Ramos (cell line): ENCODE measurements at regions not wholly inside any gene's neighbourhood (a gene's known extent, or its start where the extent isn't known, plus 50 kb on each side); places are given as distances from the start of the nearest gene placed in this dataset.
"Not testable (repeated sequence)": the region's sequence is repeated elsewhere in the genome, so short reads cannot be mapped to it uniquely, and the experiment has no call there.

Experiments used
- in situ Hi-C: fragments of 300-500 bp; cut with MboI; formaldehyde crosslinking; loops from one replicate; pipeline ENCODE4 v1.14.3; 2022; ENCODE audit warnings: low sequenced_read_pairs; ENCODE audit not compliant: unreplicated experiment

DNA sequence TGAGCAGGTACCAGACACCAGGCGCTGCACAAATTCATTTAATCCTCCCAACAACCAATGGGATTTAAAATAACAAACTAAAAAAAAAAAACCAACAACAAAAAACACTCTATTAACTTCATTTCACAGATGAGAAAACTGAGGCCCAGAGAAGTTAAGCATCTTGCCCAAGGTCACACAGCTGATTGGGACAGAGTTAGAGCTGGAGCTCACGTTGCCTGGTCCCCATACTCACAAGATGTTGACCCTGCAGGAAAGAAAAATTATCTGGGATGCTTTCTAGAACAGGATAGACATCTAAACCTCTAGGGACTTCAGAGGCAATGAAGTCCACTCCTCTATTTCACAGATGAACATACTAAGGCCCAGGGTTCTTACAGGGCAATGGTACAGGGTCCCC, 175.3 kb downstream of the PSMG1 start:
- in situ Hi-C loops, result no loop called here

DNA sequence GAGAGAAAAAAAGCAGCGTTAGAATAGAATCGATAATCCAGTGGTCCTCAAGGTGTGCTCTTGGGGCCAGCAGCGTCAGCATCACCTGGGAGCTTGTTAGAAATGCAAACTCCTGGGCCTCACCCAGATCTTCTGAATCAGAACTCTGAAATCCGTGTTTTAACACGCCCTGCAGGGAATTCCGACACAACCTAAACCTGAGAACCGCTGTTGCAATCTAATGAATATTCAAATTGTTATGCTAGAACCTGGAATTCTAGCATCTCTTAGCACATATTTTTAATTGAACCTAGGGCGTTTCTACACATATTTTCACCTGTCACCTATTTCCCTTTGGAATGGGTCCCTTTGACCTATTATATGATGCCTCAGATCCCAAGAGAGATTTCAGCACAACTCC, 175.7 kb downstream of the PSMG1 start:
- in situ Hi-C loops, result no loop called here

DNA sequence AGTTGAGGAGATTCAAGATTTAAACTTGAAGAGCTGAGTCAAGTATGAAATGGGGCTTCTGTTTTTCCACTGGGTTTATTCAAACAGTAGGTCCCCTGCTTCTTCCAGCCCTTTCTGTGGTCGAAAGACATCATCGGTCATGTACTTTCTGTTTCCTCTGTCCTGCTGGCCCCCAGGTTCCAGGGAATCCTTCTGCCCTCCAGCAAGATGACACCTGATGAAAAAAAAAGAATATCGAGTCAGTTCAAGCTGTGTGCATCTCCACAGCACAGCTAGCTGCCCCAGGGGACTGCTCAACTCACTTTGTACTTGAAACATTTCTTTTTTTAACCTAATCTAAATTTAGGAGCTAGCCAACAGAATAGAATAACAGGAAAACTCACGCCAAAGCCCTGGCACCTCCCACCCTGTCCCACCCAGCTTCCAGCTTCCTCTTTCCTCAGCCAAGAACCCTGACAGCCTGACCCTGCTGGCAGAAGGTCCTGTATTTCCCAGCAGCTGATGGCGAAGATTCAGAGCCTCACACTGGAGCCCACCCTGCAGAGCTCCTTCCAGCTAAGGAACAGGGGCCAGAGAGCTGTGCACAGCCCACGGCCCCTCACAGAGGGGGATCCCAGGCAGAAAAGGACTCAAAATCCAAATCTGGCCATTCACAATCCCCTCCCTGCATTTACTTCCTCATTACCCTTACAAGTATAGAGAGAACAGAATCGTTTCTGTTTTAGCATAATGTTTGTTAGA, 176.5 kb downstream of the PSMG1 start:
- in situ Hi-C loops, result no loop called here

DNA sequence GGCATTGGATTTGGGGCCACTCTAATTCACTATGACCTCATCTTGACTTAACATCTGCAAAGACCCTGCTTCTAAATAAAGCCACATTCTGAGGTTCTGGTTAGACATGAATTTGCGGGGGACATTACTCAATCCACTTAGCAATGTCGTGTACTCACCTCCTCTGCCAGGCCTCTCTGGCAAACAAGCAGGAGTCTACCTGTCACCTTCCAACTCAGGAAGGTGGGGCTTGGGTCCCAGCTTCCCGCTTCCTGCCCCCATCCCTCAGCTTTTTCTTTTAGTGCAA, 177.8 kb downstream of the PSMG1 start:
- in situ Hi-C loops, result no loop called here

DNA sequence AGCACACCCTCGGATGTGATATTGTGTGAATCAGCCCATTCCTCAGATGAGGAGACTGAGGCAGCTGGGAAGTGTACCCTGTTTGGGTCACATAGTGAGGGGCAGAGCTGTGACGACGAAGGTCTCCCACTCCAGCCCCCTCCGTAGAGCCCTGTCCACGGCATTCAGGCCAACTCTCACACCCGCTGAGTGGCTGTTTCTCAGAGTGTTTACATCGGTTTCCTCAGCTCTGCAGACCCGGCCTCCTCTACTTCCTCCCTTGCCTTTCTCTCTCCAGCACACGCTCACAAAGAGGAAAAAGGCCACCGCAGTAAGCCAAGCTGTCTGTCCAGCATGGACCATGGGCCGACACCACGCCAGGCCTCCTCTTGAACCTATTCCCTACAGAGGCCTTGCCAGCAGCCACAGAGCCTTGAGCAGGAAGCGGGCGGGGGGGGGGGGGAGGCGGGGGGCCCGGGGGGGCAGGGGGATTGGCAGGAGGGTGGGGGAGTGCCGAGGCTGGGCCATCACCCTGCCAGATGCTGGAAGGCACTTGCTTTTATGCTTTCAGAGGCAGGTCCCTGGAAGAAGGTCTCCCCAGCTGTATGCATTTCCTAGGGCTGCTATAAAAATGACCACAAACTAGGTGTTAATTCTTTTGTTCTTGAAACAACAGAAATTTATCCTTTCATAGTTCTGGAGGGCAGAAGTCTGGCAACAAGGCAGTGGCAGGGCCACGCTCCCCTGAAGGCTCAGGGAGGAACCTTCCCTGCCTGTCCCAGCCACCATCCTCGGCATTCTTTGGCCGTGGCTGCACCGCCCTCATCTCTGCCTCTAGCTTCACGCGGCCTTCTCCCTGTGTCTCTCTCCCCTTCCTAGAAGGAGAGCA, 178.4 kb downstream of the PSMG1 start:
- in situ Hi-C loops, result no loop called here

DNA sequence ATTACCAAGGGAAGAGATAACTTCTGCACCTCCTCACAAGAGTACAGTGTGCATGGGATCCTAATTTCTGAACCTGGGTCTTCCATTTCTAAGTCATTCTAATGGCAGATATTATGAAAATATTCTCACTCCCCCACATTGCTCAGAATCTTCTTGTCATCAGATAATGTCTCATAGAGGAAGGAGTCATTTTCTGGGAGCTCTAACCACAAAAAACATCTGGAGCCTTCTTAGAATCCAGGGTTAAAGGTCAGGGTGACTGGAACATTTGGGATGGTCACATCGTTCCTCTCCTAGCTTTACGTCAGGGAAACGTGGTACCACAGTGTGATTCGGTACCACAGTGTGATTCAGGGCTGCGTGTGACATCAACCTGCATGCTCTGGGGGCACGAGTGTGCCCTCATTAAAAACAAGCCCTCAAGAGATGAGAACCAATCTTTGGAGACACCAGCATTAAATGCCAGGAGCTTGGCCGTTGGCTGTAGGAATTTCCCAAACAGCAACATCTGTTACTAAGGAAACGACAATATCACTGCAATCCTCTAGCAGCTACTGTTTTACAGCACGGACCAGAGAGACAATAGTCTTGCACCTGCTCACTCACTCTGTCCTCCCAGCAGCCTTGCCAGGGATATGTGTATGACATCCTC, 179.1 kb downstream of the PSMG1 start:
- in situ Hi-C loops, result no loop called here

DNA sequence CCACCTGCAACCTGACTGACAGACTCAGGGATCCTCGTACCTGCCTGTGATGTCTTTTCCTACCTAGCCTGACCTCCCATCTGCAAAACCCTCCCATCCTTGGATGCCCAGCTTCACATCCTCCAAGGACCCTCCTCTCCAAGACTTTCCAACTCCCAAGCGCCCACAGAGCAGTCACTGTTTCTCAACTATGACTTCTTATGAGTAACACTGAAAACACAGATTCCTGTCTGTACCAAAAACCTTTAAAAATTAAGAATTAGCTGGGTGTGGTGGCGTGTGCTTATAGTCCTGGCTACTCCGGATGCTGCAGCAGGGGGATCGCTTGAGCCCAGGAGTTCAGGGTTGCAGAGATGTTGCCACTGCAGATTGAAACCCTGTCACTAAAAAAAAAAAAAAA, 181.9 kb downstream of the PSMG1 start:
- in situ Hi-C loops, result no loop called here

DNA sequence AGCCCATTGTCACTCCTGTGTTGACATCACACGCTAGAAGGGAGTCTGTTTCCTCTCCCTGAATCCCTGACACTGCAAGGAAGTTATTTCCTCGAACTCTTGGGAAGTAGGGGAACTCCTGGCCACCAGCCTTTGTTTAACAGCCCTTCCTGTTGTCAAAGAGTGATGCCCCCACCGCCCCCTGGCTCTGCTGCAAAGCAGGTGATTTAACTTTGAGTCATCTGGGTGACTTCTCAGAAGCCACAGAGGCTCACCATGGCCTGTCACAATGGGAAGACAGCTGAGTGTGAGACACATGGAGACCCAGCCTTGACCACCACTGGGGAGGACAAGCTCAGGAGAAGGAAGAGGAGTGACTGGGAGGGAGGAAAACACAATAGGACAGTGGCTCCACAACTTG, 182.8 kb downstream of the PSMG1 start:
- in situ Hi-C loops, result no loop called here

DNA sequence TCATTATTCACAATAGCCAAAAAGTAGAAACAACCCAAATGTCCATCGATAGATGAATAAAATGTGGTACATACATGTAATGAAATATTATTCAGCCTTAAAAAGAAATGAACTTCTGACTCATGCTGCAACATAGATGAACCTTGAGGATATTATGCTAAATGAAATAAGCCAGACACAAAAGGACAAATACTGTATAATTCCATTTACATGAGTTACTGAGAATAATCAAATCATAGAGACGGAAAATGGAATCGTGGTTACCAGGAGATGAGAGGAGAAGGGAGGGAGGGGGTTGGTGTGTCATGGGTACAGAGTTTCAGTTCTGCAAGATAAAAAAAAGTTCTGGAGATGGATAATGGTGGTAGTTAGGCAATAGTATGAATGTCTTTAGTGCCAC, 184.1 kb downstream of the PSMG1 start:
- in situ Hi-C loops, result no loop called here

DNA sequence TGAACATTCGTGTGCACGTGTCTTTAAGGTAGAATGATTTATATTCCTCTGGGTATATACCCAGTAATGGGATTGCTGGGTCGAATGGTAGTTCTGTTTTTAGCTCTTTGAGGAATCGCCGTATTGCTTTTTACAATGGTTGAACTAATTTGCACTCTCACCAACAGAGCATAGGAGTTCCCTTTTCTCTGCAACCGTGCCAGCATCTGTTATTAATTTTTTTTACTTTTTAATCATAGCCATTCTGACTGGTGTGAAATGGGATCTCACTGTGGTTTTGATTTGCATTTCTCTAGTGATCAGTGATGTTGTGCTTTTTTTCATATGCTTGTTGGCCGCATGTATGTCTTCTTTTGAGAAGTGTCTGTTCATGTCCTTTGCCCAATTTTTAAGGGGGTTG, 185.0 kb downstream of the PSMG1 start:
- in situ Hi-C loops, result not testable (repeated sequence)

DNA sequence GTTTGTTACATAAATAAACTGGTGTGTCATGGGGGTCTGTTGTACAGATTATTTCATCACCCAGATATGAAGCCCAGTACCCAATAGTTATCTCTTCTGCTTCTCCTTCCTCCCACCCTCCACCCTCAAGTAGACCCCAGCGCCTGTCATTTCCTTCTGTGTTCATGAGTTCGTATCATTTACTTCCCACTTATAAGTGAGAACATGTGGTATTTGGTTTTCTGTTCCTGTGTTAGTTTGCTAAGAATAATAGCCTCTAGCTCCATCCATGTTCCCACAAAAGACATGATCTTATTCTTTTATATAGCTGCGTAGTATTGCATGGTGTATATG, 185.4 kb downstream of the PSMG1 start:
- in situ Hi-C loops, result not testable (repeated sequence)

DNA sequence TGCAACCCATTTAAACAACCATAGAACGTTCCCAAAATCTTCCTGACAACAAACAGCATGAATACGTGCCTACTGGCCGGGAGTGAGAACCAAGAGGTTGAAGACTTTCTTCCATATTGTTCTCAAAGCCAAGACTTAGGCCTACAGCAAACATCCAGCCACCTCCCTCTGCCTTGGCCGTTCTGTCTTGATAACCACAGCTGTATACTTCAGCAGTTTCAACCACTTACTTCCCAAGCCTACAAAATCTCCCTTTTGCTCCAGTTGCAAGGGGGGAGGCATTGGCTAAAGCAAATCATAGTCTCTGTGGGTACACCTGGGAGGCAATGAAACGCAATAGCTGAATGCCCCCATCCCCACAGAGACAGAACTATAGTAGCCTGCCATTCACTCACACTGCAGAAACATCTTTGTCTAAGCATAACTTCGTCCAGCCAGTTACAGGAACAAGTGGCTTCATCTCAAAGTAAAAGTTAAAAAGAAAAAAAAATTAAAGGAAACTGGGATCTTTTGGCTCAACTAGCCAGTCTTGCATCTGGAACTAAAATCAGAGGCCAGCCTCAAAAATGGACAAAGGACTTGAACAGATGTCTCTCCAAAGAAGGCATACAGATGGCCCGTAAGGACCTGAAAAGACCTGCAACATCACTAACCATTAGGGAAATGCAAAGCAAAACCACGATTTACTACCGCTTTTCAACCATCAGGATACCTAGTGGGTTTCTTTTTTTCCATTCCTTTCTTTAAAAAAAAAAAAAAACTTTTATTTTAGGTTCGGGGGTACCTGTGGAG, 186.0 kb downstream of the PSMG1 start:
- in situ Hi-C loops, result no loop called here

DNA sequence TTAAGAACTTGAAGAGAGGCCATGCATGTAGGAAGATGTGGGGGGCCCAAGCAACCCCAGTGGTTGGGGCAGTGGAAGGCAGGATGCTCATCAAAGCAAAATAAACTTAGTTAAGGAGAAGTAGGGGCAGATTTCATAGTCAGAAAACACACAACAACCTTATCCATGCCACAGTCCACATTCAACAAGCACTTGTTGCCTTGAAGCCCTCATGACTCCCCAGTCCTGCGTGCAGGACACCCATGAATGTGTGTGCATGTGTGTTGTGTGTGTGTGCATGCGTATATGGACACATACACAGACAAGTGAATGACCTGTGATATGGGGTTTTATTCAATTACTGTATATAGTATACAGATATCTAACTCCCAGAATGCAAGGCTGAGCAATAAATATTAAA, 186.9 kb downstream of the PSMG1 start:
- in situ Hi-C loops, result no loop called here

DNA sequence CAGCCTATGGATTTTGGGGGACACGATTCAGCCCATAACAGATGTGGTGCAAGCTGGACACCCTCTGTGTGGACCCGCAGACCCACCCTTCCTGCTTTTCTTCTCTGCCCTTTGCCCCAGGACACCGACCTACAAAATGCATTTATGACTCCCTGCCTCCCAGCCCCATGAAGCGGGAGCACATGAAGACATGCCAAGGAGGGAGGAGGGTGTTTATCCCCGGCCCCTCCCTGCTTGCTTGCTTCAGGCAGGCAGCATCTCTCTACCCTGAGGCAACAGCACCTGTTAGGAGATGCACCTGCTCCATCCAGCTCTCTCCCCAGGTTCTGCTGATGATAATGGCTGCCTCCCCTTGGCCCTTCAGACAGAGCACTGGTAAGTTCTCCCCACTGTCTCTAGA, 187.5 kb downstream of the PSMG1 start:
- in situ Hi-C loops, result no loop called here

DNA sequence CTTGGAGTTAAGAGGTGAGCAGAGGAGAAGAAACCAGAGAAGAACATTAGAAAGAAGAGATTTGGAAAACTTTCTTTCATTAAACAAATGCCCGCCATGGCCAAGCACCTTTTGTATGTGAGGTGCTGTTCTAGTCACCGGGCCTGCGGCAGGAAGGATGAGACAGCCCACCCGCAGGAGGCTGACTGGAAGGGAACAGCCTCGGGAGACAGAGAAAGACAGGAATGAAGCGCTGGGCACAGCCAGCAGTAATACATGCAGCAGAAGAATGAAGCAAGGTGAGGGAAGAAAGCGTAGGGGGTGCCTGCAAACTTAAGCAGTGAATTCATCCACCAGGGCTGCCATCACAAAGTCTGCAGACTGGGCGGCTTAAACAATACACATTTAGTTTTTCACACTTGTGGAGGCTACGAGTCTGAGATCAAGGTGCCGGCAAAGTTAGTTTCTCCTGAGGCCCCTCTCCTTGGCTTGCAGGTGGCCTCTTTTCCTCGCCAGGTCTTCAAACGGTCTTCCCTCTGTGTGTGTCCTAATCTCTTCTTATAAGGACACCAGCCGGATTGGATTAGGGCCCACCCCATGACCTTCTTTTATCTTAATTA, 188.1 kb downstream of the PSMG1 start:
- in situ Hi-C loops, result no loop called here

DNA sequence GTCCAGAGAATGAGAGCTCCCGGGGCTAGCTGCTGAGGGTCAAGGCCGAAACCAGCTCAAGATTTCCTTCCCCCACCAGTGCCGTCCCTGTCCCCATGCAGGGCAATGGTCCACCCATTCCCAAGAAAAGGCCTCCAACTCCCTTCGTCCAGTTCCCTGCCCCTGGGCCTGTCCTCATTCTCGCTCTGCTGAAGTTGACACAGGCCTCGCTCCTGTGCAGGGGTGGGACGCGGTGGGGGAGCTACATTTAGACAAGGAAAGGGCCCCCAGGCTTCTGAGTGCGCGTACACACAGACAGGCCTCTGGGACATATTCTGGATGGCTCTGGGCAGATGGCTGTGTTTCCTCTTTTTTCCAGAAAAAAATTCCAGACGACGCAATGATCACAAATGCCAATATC, 188.3 kb downstream of the ETS2 start:
- in situ Hi-C loops, result no loop called here

DNA sequence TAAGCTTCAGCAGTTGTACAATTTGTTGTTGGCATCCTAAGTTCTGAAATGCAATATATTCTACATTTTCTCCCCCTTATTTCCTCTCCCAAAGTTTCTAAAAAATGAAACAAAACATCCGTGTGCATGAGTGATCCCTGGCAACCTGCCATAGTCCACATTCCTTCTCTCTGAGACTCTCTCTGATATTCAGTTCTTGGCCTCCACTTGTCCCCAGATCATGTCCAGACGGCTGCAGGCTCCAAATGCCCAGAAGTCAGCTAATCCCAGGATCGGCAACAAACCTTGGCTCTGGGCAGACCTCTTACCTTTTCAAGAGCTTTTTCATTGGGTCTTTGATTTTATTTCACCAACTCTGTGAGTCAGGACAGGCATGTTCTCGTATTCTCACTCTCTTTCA, 187.8 kb downstream of the ETS2 start:
- in situ Hi-C loops, result no loop called here

DNA sequence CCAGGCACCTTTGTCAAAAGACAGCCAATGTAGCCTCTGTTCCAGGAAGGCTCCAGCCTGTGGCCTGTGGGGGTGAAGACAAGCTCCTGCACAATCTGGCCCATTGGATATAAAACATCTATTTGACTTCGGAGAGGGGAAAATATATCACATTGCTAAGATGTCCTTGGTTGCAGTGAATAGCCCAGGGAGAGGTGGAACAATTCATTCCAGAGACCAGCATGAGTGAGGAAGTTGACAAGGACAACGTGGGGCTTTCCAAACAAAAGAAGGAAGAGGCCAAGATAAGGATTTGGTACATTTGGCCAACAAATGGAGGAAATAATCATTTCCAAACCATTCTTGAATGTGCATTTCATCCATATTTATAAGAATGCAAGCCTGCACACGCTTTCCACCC, 187.0 kb downstream of the ETS2 start:
- in situ Hi-C loops, result no loop called here

DNA sequence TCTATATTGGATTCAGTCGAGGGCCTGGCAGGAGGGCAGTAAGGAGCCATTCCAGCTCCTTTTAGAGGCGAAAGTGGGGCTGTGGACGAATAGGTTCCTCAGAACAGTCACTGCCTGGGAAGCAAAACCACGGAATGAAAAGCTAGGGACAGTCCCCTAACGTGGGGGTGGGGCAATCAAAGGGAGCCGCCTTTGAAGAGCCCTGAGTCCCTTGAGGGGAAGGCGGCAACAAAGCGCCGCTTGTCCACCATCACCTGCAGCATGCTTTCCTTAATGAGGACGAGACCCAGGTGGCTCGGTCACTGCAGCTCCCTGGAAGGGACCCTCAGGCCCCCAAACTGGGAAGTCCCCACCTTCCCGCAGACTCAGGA, 184.7 kb downstream of the ETS2 start:
- in situ Hi-C loops, result no loop called here

DNA sequence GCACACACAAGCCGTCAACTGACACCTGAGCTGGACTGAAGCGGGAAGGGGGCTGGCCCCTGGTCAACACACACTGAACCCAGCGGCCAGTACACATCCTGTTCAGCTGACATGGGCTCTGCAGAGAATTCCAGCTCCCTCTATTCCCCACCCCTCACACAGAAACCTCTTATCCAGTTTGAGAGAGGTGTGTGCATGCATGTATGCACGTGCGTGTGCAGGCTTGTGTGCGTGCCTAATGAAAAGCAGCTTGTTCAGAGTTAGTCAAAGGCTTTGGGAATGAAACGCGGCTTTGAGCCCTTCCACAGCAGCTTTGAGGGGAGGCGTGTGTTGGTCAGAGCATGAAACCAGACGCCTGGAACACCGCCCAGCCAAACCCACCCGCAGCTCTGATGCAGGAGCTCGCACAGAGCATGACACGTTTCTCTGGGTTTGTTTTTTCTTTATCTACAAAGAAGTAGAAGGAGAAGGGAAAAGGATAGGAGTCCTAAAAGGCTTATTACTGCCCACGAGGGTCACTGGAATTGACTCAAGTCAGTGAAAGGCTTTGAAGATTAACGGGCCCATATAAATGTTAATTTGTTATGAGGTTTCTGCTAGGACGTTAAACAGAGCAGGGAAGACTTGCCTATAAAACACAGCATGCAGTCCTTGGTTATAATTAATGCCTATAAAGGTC, 184.2 kb downstream of the ETS2 start:
- in situ Hi-C loops, result no loop called here
